ENCODE measurements at regions not wholly inside any gene's neighbourhood (a gene's known extent, or its start where the extent isn't known, plus 50 kb on each side); places are given as distances from the start of the nearest gene placed in this dataset.

DNA sequence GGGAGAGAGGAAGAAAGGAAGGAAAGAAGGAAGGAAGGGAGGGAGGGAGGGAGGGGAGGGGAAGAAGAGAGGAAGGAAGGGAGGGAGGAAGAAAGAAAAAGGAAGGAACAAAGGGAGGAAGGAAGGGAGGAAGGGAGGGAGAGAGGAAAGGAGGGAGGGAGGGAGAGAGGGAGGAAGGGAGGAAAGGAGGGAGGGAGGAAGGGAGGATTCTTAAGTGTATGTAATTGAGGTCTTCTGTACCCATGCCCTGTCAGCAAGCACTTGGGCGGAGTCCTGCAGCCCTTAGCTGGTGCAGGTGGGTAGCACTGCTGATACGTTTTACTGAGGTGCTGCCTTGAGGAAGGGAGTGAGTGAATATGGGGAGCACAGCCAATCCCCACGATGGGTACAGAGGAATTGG lies 56.9 kb upstream of the RASD2 start:
- TF ChIP-seq, protein P1, sequence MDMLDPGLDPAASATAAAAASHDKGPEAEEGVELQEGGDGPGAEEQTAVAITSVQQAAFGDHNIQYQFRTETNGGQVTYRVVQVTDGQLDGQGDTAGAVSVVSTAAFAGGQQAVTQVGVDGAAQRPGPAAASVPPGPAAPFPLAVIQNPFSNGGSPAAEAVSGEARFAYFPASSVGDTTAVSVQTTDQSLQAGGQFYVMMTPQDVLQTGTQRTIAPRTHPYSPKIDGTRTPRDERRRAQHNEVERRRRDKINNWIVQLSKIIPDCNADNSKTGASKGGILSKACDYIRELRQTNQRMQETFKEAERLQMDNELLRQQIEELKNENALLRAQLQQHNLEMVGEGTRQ (IDR thresholded peaks at IDR 0.05) = no peak
- no peak for TF ChIP-seq HOXA7 (CRISPR knock-in tag; IDR thresholded peaks at IDR 0.05)
- no peak for TF ChIP-seq EP300 (IDR thresholded peaks at IDR 0.05)
